CD14-positive monocyte (primary cell): ENCODE measurements at regions not wholly inside any gene's neighbourhood (a gene's known extent, or its start where the extent isn't known, plus 50 kb on each side); places are given as distances from the start of the nearest gene placed in this dataset.

Experiments
- DNase-seq, 3 donors: peaks; one replicate each; pipeline ENCODE4 v3.0.0-alpha.2; 2011 to 2022
- H2AFZ ChIP-seq: 2 replicates; pipeline ENCODE4 v1.6.0; 2012; ENCODE audit warnings: mild to moderate bottlenecking, low read depth, low read length, inconsistent platforms; ENCODE audit not compliant: insufficient read depth, poor library complexity, severe bottlenecking
- H3K27ac ChIP-seq, 2 donors: 1 replicate in 1 of 2; 2 replicates in 1 of 2; pipeline ENCODE4 v1.5.1; 2012 to 2013; ENCODE audit warnings: low read length in 2 of 2, control low read depth in 1 of 2, inconsistent platforms in 1 of 2, low read depth in 1 of 2, mild to moderate bottlenecking in 1 of 2
- H3K27me3 ChIP-seq, 2 donors: one replicate each; pipeline versions ENCODE4 v1.6.0 to v1.6.1; 2011 to 2013; ENCODE audit warnings: low read length in 2 of 2; ENCODE audit not compliant: control insufficient read depth in 2 of 2, insufficient read depth in 2 of 2
- H3K36me3 ChIP-seq, 2 donors: replicated peaks in 1 of 2; 1 replicate in 1 of 2; 2 replicates in 1 of 2; pipeline versions ENCODE4 v1.5.1 to v1.6.1; 2012 to 2013; ENCODE audit warnings: low read length in 2 of 2, control low read depth in 1 of 2, inconsistent platforms in 1 of 2, mild to moderate bottlenecking in 1 of 2; ENCODE audit not compliant: insufficient read depth in 2 of 2, control insufficient read depth in 1 of 2
- H3K4me1 ChIP-seq, 2 donors: 1 replicate in 1 of 2; 2 replicates in 1 of 2; pipeline versions ENCODE4 v1.5.1 to v1.6.1; 2012 to 2013; ENCODE audit warnings: low read length in 2 of 2, control low read depth in 1 of 2, inconsistent platforms in 1 of 2, mild to moderate bottlenecking in 1 of 2, moderate library complexity in 1 of 2; ENCODE audit not compliant: insufficient read depth in 2 of 2, control insufficient read depth in 1 of 2
- H3K4me2 ChIP-seq: replicated peaks from 2 replicates; pipeline ENCODE3; 2012; ENCODE audit warnings: low read length, moderate library complexity, mild to moderate bottlenecking; ENCODE audit not compliant: poor library complexity, severe bottlenecking; ENCODE audit errors: extremely low read depth
- H3K4me3 ChIP-seq, 3 experiments: fragments of 200-600 bp in 1 of 3; sonication (generic) in 1 of 3; replicated peaks in 1 of 3; 1 replicate in 2 of 3; 2 replicates in 1 of 3; pipeline ENCODE4 v1.5.1; 2011 to 2013; ENCODE audit warnings: low read length in 3 of 3, mild to moderate bottlenecking in 3 of 3, control low read depth in 2 of 3, low read depth in 2 of 3, inconsistent platforms in 1 of 3, moderate library complexity in 1 of 3
- H3K79me2 ChIP-seq: 2 replicates; pipeline ENCODE4 v1.6.0; 2012; ENCODE audit warnings: mild to moderate bottlenecking, control low read depth, inconsistent platforms, low read length, moderate library complexity; ENCODE audit not compliant: insufficient read depth
- H3K9ac ChIP-seq: 2 replicates; pipeline ENCODE4 v1.6.0; 2017; ENCODE audit warnings: low read length, mild to moderate bottlenecking; ENCODE audit not compliant: insufficient read depth, poor library complexity, severe bottlenecking
- H3K9me3 ChIP-seq, 2 donors: replicated peaks in 1 of 2; 1 replicate in 1 of 2; 2 replicates in 1 of 2; pipeline versions ENCODE4 v1.5.1 to v1.6.1; 2012 to 2013; ENCODE audit warnings: low read length in 2 of 2, control low read depth in 1 of 2; ENCODE audit not compliant: control insufficient read depth in 1 of 2, insufficient read depth in 1 of 2
- H4K20me1 ChIP-seq: 2 replicates; pipeline ENCODE4 v1.6.0; 2012; ENCODE audit warnings: mild to moderate bottlenecking, low read length, control low read depth, moderate library complexity; ENCODE audit not compliant: insufficient read depth
- H3K27ac Mint-ChIP-seq, 7 donors: one replicate each; pipeline ENCODE4 v1.8.0; 2020; ENCODE audit warnings: mild to moderate bottlenecking in 7 of 7, mixed read lengths in 7 of 7, moderate library complexity in 6 of 7, inconsistent platforms in 2 of 7
- H3K27me3 Mint-ChIP-seq, 3 donors: one replicate each; pipeline ENCODE4 v1.8.0; 2021 to 2022; ENCODE audit warnings: low read depth in 3 of 3, mild to moderate bottlenecking in 3 of 3, mixed read lengths in 3 of 3, moderate library complexity in 3 of 3, inconsistent platforms in 1 of 3
- H3K36me3 Mint-ChIP-seq, 2 donors: one replicate each; pipeline ENCODE4 v1.8.0; 2020; ENCODE audit warnings: mixed read lengths in 2 of 2, inconsistent platforms in 1 of 2, mild to moderate bottlenecking in 1 of 2
- H3K4me1 Mint-ChIP-seq: one replicate; pipeline ENCODE4 v1.8.0; 2020; ENCODE audit warnings: mild to moderate bottlenecking, mixed read lengths
- H3K4me3 Mint-ChIP-seq, 2 donors: one replicate each; pipeline ENCODE4 v1.8.0; 2020; ENCODE audit warnings: mild to moderate bottlenecking in 2 of 2, mixed read lengths in 2 of 2, moderate library complexity in 1 of 2
- H3K9me3 Mint-ChIP-seq, 7 donors: one replicate each; pipeline ENCODE4 v1.8.0; 2020 to 2022; ENCODE audit warnings: mixed read lengths in 7 of 7, mild to moderate bottlenecking in 6 of 7, moderate library complexity in 6 of 7, inconsistent platforms in 2 of 7
- WGBS: methylation state at CpG from one replicate; pipeline ENCODE4 v1.1.5; 2013; ENCODE audit warnings: missing lambda C conversion rate; ENCODE audit not compliant: insufficient coverage; 5-methylcytosine and 5-hydroxymethylcytosine counted together
- intact Hi-C, 2 donors: fragments of 100-400 bp; cut with micrococcal nuclease; formaldehyde crosslinking; loops; one replicate each; pipeline versions ENCODE4 v1.15.0 to v1.15.1; 2023
- TF ChIP-seq, protein P1 (sequence below): fragments of 200-600 bp; IDR thresholded peaks from one replicate; pipeline ENCODE4 v1.8.0; 2022; ENCODE audit warnings: antibody characterized with exemption, mild to moderate bottlenecking

DNA sequence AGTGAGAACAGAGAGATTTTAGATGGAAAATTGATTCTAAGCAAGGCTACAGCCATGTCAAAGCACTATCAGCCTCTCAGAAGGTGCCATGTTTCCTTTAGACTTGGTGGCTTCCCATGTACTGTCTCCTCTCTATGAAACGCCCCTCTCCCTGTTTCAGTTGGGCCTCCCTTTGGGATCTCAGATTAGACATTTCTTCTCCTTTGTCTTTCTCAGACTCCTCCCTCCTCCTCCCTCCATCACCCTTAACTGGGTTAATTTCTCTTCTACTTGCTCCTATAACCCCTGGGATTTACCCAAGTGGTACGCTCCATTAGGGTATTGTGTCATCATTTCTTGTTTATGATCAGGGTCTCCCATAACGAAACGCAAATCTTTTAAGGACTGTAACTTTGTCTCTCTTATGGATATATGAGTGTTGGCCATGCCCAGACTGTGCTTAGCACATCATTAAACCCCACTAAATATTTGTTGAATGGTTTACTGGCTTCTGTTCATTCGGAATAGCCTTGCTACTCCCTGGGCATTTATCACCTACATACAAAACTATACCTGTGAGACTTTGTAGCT is 106.8 kb downstream of the FAM9B start:
- no peaks in the 10 kb centered on the region for H3K4me1 Mint-ChIP-seq
- Histone ChIP-seq H2AFZ (no peak overlapping the region), H3K4me1 (no peaks in the 10 kb centered on the region), H3K27ac (no peak overlapping the region), H3K27me3 (no peaks in the 10 kb centered on the region), H3K4me2 (no peak overlapping the region), H3K79me2 (no peaks in the 10 kb centered on the region), H3K4me3 (no peak overlapping the region), H3K36me3 (no peaks in the 10 kb centered on the region), H3K9ac (no peak overlapping the region), H4K20me1 (no peaks in the 10 kb centered on the region), H3K9me3 (no peaks in the 10 kb centered on the region)
- TF ChIP-seq, protein P1, sequence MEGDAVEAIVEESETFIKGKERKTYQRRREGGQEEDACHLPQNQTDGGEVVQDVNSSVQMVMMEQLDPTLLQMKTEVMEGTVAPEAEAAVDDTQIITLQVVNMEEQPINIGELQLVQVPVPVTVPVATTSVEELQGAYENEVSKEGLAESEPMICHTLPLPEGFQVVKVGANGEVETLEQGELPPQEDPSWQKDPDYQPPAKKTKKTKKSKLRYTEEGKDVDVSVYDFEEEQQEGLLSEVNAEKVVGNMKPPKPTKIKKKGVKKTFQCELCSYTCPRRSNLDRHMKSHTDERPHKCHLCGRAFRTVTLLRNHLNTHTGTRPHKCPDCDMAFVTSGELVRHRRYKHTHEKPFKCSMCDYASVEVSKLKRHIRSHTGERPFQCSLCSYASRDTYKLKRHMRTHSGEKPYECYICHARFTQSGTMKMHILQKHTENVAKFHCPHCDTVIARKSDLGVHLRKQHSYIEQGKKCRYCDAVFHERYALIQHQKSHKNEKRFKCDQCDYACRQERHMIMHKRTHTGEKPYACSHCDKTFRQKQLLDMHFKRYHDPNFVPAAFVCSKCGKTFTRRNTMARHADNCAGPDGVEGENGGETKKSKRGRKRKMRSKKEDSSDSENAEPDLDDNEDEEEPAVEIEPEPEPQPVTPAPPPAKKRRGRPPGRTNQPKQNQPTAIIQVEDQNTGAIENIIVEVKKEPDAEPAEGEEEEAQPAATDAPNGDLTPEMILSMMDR, result no peak
- no peak for DNase-seq
- H3K27ac Mint-ChIP-seq, result no peak overlapping the region
- H3K9me3 Mint-ChIP-seq, result peaks cover 0 to 7% (median 2%) of the 10 kb centered on the region in 7 donors
- H3K27me3 Mint-ChIP-seq, result peaks cover 2 to 11% (median 5%) of the 10 kb centered on the region in 3 donors
- 100% methylated on average over 1 of the region's 5 CpGs for WGBS
- no peaks in the 10 kb centered on the region for H3K36me3 Mint-ChIP-seq
- intact Hi-C loops, result no loop called here
- no peak overlapping the region for H3K4me3 Mint-ChIP-seq

DNA sequence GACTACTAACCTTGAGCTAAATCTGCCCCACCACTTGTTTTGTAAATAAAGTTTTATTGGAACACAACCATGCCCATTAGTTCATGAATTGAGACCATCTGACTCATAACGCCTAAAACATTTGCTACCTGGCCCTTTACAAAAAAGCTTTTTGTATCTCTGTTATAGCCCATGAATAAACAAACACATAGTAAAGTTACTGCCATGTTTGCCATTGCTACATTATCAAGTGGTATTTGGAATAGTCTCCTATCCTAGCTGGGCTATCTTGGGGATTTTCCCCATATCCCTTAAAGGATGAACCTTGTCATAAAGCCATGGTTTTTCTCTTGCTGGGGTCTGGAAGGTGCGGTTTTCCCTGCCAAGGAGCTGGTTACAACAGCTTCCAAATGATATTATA is 112.3 kb downstream of the FAM9B start:
- WGBS, result no CpG with 5 or more reads among the region's 2 CpGs

More for the DNA sequence above, 112.3 kb downstream of the FAM9B start:
- Histone ChIP-seq H3K4me1 (no peaks in the 10 kb centered on the region), H4K20me1 (no peaks in the 10 kb centered on the region), H3K4me3 (no peak overlapping the region), H3K9me3 (no peaks in the 10 kb centered on the region), H3K4me2 (no peak overlapping the region), H3K27ac (no peak overlapping the region), H3K27me3 (peaks cover 0 to 11% of the 10 kb centered on the region in 2 donors), H3K36me3 (no peaks in the 10 kb centered on the region), H3K79me2 (no peaks in the 10 kb centered on the region), H2AFZ (no peak overlapping the region), H3K9ac (no peak overlapping the region)
- H3K4me3 Mint-ChIP-seq, result no peak overlapping the region
- H3K4me1 Mint-ChIP-seq, result no peaks in the 10 kb centered on the region
- H3K9me3 Mint-ChIP-seq, result peaks cover 0 to 3% (median 1%) of the 10 kb centered on the region in 7 donors
- H3K27ac Mint-ChIP-seq, result no peak overlapping the region
- no peak for DNase-seq
- TF ChIP-seq, protein P1, result no peak
- H3K27me3 Mint-ChIP-seq, result peaks cover 7 to 14% (median 8%) of the 10 kb centered on the region in 3 donors
- no peaks in the 10 kb centered on the region for H3K36me3 Mint-ChIP-seq
- intact Hi-C loops, result no loop called here
